Activated CD4-positive, alpha-beta T cell treated with anti-CD3 and anti-CD28 coated beads for 36 hours (primary cell): ENCODE measurements at regions not wholly inside any gene's neighbourhood (a gene's known extent, or its start where the extent isn't known, plus 50 kb on each side); places are given as distances from the start of the nearest gene placed in this dataset.
"Not testable (repeated sequence)": the region's sequence is repeated elsewhere in the genome, so short reads cannot be mapped to it uniquely, and the experiment has no call there.

Source experiments
- ATAC-seq: fragments of 200-7000 bp; cut with Tn5 transposase; one replicate; pipeline ENCODE4 v1.10.0; 2021; ENCODE audit warnings: mild to moderate bottlenecking, moderate library complexity
- CTCF ChIA-PET: fragments of 350-600 bp; sonication (Branson Sonifier 250); formaldehyde crosslinking; loops from one replicate; lab custom pipeline; 2021; ENCODE audit warnings: antibody characterized with exemption; lab: Charles Lee
- POLR2A ChIA-PET: fragments of 350-600 bp; sonication (Branson Sonifier 250); formaldehyde crosslinking; loops from one replicate; lab custom pipeline; 2021; ENCODE audit warnings: antibody characterized with exemption, inconsistent platforms; lab: Charles Lee
- DNase-seq: peaks from one replicate; pipeline ENCODE4 v3.0.0-alpha.2; 2020
- H3K27ac Mint-ChIP-seq: one replicate; pipeline ENCODE4 v1.8.0; 2021; ENCODE audit warnings: mixed read lengths
- H3K27me3 Mint-ChIP-seq: one replicate; pipeline ENCODE4 v1.8.0; 2021; ENCODE audit warnings: mixed read lengths
- H3K36me3 Mint-ChIP-seq: one replicate; pipeline ENCODE4 v1.8.0; 2021; ENCODE audit warnings: low read depth, mixed read lengths
- H3K4me1 Mint-ChIP-seq: one replicate; pipeline ENCODE4 v1.8.0; 2021; ENCODE audit warnings: mixed read lengths
- H3K4me3 Mint-ChIP-seq: one replicate; pipeline ENCODE4 v1.8.0; 2021; ENCODE audit warnings: mild to moderate bottlenecking, moderate library complexity, mixed read lengths
- H3K9me3 Mint-ChIP-seq: one replicate; pipeline ENCODE4 v1.8.0; 2021; ENCODE audit warnings: low read depth, mixed read lengths
- intact Hi-C, 2 experiments: fragments of 100-400 bp; cut with DNase I in 1 of 2; cut with micrococcal nuclease in 1 of 2; formaldehyde crosslinking; loops; one replicate each; pipeline versions ENCODE4 v1.14.2 to v1.15.1; 2022 to 2024; cut with DNase I, micrococcal nuclease

- H3K36me3 Mint-ChIP-seq = no peaks in the 10 kb centered on the region
- H3K4me1 Mint-ChIP-seq = no peaks in the 10 kb centered on the region
- intact Hi-C loops = no loop called here
- peaks cover 4% of the 10 kb centered on the region for H3K9me3 Mint-ChIP-seq
- ChIA-PET POLR2A (no interaction called here), CTCF (no interaction called here)
- H3K4me3 Mint-ChIP-seq = no peak overlapping the region
- H3K27ac Mint-ChIP-seq = no peak overlapping the region
- H3K27me3 Mint-ChIP-seq = no peaks in the 10 kb centered on the region
- DNase-seq = no peak
- no peak for ATAC-seq
Observed at GRCh38 chr1:188169971-188170370, 1341.2 kb downstream of the PLA2G4A start.

GRCh38 chr1:188170411-188170810 is 1341.7 kb downstream of the PLA2G4A start:
- Mint-ChIP-seq H3K27me3 (no peaks in the 10 kb centered on the region), H3K4me1 (no peaks in the 10 kb centered on the region), H3K27ac (no peak overlapping the region), H3K4me3 (no peak overlapping the region), H3K9me3 (peaks cover 3% of the 10 kb centered on the region), H3K36me3 (no peaks in the 10 kb centered on the region)
- DNase-seq = no peak
- ChIA-PET CTCF (no interaction called here), POLR2A (no interaction called here)
- intact Hi-C loops = no loop called here
- no peak for ATAC-seq

GRCh38 chr1:188170935-188171334 is 1342.2 kb downstream of the PLA2G4A start:
- H3K27me3 Mint-ChIP-seq = no peaks in the 10 kb centered on the region
- H3K4me3 Mint-ChIP-seq = no peak overlapping the region
- H3K36me3 Mint-ChIP-seq = no peaks in the 10 kb centered on the region
- no peaks in the 10 kb centered on the region for H3K4me1 Mint-ChIP-seq
- POLR2A ChIA-PET = no interaction called here
- ATAC-seq = no peak
- H3K9me3 Mint-ChIP-seq = no peaks in the 10 kb centered on the region
- CTCF ChIA-PET = no interaction called here
- intact Hi-C loops = no loop called here
- no peak for DNase-seq
- H3K27ac Mint-ChIP-seq = no peak overlapping the region

- POLR2A ChIA-PET, intact Hi-C loops, DNase-seq, H3K36me3 Mint-ChIP-seq, H3K4me3 Mint-ChIP-seq, ATAC-seq, H3K27ac Mint-ChIP-seq, H3K27me3 Mint-ChIP-seq, CTCF ChIA-PET, H3K4me1 Mint-ChIP-seq: not testable (repeated sequence)
- H3K9me3 Mint-ChIP-seq = peaks cover 15% of the 10 kb centered on the region
Observed at GRCh38 chr1:188182063-188182462, 1353.3 kb downstream of the PLA2G4A start.

GRCh38 chr1:188188317-188188716 is 1359.6 kb downstream of the PLA2G4A start:
- no peak overlapping the region for H3K27ac Mint-ChIP-seq
- ChIA-PET POLR2A (no interaction called here), CTCF (no interaction called here)
- H3K27me3 Mint-ChIP-seq = no peaks in the 10 kb centered on the region
- H3K4me3 Mint-ChIP-seq = no peak overlapping the region
- DNase-seq (no peak), ATAC-seq (no peak)
- H3K36me3 Mint-ChIP-seq = no peaks in the 10 kb centered on the region
- H3K4me1 Mint-ChIP-seq = no peaks in the 10 kb centered on the region
- intact Hi-C loops = no loop called here
- H3K9me3 Mint-ChIP-seq = peaks cover 11% of the 10 kb centered on the region

- ATAC-seq (no peak), DNase-seq (no peak)
- peaks cover 5% of the 10 kb centered on the region for H3K9me3 Mint-ChIP-seq
- H3K27ac Mint-ChIP-seq = no peak overlapping the region
- H3K4me3 Mint-ChIP-seq = no peak overlapping the region
- H3K36me3 Mint-ChIP-seq = no peaks in the 10 kb centered on the region
- intact Hi-C loops = no loop called here
- CTCF ChIA-PET = no interaction called here
- no peaks in the 10 kb centered on the region for H3K4me1 Mint-ChIP-seq
- POLR2A ChIA-PET = no interaction called here
- H3K27me3 Mint-ChIP-seq = no peaks in the 10 kb centered on the region
Observed at GRCh38 chr1:188194916-188195315, 1366.2 kb downstream of the PLA2G4A start.

GRCh38 chr1:188218289-188218688 is 1389.5 kb downstream of the PLA2G4A start:
- no peaks in the 10 kb centered on the region for H3K4me1 Mint-ChIP-seq
- intact Hi-C loops = no loop called here
- H3K4me3 Mint-ChIP-seq = no peak overlapping the region
- no peaks in the 10 kb centered on the region for H3K36me3 Mint-ChIP-seq
- no peak overlapping the region for H3K27ac Mint-ChIP-seq
- ATAC-seq (no peak), DNase-seq (no peak)
- ChIA-PET CTCF (no interaction called here), POLR2A (no interaction called here)
- H3K9me3 Mint-ChIP-seq = peaks cover 2% of the 10 kb centered on the region
- H3K27me3 Mint-ChIP-seq = no peaks in the 10 kb centered on the region

- H3K27ac Mint-ChIP-seq = no peak overlapping the region
- no peak for ATAC-seq
- ChIA-PET POLR2A (no interaction called here), CTCF (interaction anchor here (0.6 kb wide), 1 partner anchor 14 kb away, joined by 3 read pairs; no protein-coding TSS in a partner anchor)
- H3K27me3 Mint-ChIP-seq = no peaks in the 10 kb centered on the region
- H3K36me3 Mint-ChIP-seq = no peaks in the 10 kb centered on the region
- intact Hi-C loops = no loop called here
- no peaks in the 10 kb centered on the region for H3K4me1 Mint-ChIP-seq
- peaks cover 6% of the 10 kb centered on the region for H3K9me3 Mint-ChIP-seq
- no peak for DNase-seq
- no peak overlapping the region for H3K4me3 Mint-ChIP-seq
Observed at GRCh38 chr1:188220051-188220450, 1391.3 kb downstream of the PLA2G4A start.

GRCh38 chr1:188224263-188224662 is 1395.5 kb downstream of the PLA2G4A start:
- DNase-seq = no peak
- intact Hi-C loops = no loop called here
- no peaks in the 10 kb centered on the region for H3K4me1 Mint-ChIP-seq
- no peaks in the 10 kb centered on the region for H3K36me3 Mint-ChIP-seq
- POLR2A ChIA-PET = no interaction called here
- H3K9me3 Mint-ChIP-seq = peaks cover 9% of the 10 kb centered on the region
- H3K27ac Mint-ChIP-seq = no peak overlapping the region
- H3K27me3 Mint-ChIP-seq = no peaks in the 10 kb centered on the region
- no peak for ATAC-seq
- H3K4me3 Mint-ChIP-seq = no peak overlapping the region
- CTCF ChIA-PET = no interaction called here

GRCh38 chr1:188225975-188226374 is 1397.2 kb downstream of the PLA2G4A start:
- ATAC-seq (no peak), DNase-seq (no peak)
- intact Hi-C loops = no loop called here
- POLR2A ChIA-PET = no interaction called here
- Mint-ChIP-seq H3K27ac (no peak overlapping the region), H3K36me3 (no peaks in the 10 kb centered on the region), H3K4me1 (no peaks in the 10 kb centered on the region), H3K4me3 (no peak overlapping the region), H3K9me3 (peaks cover 9% of the 10 kb centered on the region), H3K27me3 (no peaks in the 10 kb centered on the region)
- CTCF ChIA-PET = no interaction called here

GRCh38 chr1:188228623-188229022 is 1399.9 kb downstream of the PLA2G4A start:
- Mint-ChIP-seq H3K9me3 (peaks cover 9% of the 10 kb centered on the region), H3K4me1 (no peaks in the 10 kb centered on the region), H3K36me3 (no peaks in the 10 kb centered on the region), H3K4me3 (no peak overlapping the region), H3K27me3 (no peaks in the 10 kb centered on the region), H3K27ac (no peak overlapping the region)
- DNase-seq = no peak
- intact Hi-C loops = no loop called here
- ATAC-seq = no peak
- POLR2A ChIA-PET = no interaction called here
- CTCF ChIA-PET = no interaction called here

GRCh38 chr1:188237573-188238348 is 1409.0 kb downstream of the PLA2G4A start:
- H3K36me3 Mint-ChIP-seq = no peaks in the 10 kb centered on the region
- no peaks in the 10 kb centered on the region for H3K9me3 Mint-ChIP-seq
- ChIA-PET CTCF (no interaction called here), POLR2A (no interaction called here)
- ATAC-seq (no peak), DNase-seq (no peak)
- H3K27me3 Mint-ChIP-seq = no peaks in the 10 kb centered on the region
- H3K27ac Mint-ChIP-seq = no peak overlapping the region
- no peaks in the 10 kb centered on the region for H3K4me1 Mint-ChIP-seq
- intact Hi-C loops = no loop called here
- H3K4me3 Mint-ChIP-seq = no peak overlapping the region
